ENCODE measurements at regions not wholly inside any gene's neighbourhood (a gene's known extent, or its start where the extent isn't known, plus 50 kb on each side); places are given as distances from the start of the nearest gene placed in this dataset.

DNA sequence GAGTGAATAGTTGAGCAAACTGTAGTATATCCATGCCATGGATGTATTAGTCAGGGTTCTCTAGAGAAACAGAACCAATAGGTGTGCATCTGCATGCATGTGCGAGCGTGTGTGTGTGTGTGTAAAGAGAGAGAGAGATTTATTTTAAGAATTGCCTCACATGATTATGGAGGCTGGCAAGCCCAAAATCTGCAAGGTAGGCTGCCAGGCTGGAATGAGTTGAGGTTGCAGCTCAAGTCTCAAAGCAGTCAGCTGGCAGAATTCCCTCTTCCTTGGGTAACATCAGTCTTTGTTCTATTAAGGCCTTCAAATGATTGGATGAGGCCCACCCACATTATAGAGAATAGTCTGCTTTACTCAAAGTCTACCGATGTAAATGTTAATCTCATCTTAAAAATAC lies 187.8 kb downstream of the ANAPC1 start:
- Histone ChIP-seq H3K27ac (no peak overlapping the region), H3K4me1 (ENCODE audit: control insufficient read depth in 1 of 2, insufficient read depth in 1 of 2, low read depth in 1 of 2, low read length in 1 of 2) (peaks cover 35 to 40% of the 10 kb centered on the region in 2 experiments), H3K9me3 (no peaks in the 10 kb centered on the region), H3K27me3 (no peaks in the 10 kb centered on the region), H3K36me3 (no peaks in the 10 kb centered on the region), H3K4me3 (ENCODE audit: low read depth in 1 of 2, low read length in 1 of 2) (no peak overlapping the region)
- TF ChIP-seq, protein P1, sequence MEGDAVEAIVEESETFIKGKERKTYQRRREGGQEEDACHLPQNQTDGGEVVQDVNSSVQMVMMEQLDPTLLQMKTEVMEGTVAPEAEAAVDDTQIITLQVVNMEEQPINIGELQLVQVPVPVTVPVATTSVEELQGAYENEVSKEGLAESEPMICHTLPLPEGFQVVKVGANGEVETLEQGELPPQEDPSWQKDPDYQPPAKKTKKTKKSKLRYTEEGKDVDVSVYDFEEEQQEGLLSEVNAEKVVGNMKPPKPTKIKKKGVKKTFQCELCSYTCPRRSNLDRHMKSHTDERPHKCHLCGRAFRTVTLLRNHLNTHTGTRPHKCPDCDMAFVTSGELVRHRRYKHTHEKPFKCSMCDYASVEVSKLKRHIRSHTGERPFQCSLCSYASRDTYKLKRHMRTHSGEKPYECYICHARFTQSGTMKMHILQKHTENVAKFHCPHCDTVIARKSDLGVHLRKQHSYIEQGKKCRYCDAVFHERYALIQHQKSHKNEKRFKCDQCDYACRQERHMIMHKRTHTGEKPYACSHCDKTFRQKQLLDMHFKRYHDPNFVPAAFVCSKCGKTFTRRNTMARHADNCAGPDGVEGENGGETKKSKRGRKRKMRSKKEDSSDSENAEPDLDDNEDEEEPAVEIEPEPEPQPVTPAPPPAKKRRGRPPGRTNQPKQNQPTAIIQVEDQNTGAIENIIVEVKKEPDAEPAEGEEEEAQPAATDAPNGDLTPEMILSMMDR (IDR thresholded peaks at IDR 0.05), result no peak

DNA sequence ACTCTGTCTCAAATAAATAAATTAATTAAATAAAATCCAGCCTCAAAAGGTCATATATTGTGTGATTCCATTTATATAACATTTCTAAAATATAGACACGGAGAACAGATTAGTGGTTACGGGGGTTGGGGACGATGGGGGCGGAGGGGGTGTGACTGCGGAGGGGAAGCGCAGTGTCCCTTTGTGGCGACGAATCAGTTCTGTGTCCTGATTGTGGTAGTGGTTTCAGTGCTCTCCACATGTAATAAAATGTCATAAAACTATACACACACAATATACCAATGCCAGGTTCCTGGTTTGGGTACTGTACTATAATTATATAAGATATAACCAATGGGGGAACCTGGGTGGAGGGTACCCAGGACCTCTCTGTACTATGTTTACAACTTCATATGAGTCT lies 186.4 kb downstream of the ANAPC1 start:
- Histone ChIP-seq H3K27me3 (no peaks in the 10 kb centered on the region), H3K36me3 (no peaks in the 10 kb centered on the region), H3K4me3 (ENCODE audit: low read depth in 1 of 2, low read length in 1 of 2) (no peak overlapping the region), H3K9me3 (no peaks in the 10 kb centered on the region), H3K27ac (no peak overlapping the region), H3K4me1 (ENCODE audit: control insufficient read depth in 1 of 2, insufficient read depth in 1 of 2, low read depth in 1 of 2, low read length in 1 of 2) (peaks cover 43 to 53% of the 10 kb centered on the region in 2 experiments)
- TF ChIP-seq, protein P1 (IDR thresholded peaks at IDR 0.05), result no peak

DNA sequence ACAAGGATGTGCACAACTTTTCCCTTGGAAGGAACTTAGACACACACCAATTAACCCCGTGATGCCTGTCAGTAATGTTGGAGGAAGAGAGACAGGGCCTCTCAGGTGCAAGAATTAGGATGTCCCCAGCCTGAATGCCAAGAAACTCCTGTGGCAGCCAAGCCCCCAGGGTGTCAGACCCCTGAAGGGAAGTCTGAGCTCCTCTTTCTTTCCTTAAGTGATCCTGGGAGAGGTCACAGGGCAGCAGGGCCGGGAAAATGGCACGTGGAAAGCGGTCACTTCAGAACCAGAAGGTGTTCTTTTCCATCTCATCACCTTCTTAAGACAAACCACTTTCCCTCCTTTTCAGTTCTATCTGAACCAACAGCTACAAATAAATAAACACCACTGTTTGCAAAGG lies 185.9 kb downstream of the ANAPC1 start:
- Histone ChIP-seq H3K36me3 (no peaks in the 10 kb centered on the region), H3K27me3 (no peaks in the 10 kb centered on the region), H3K4me1 (ENCODE audit: control insufficient read depth in 1 of 2, insufficient read depth in 1 of 2, low read depth in 1 of 2, low read length in 1 of 2) (peaks cover 43 to 53% of the 10 kb centered on the region in 2 experiments), H3K9me3 (no peaks in the 10 kb centered on the region), H3K4me3 (ENCODE audit: low read depth in 1 of 2, low read length in 1 of 2) (peak overlapping the region in 1 of 2 experiments; percentile 53), H3K27ac (peak overlapping the region; percentile 86)
- TF ChIP-seq, protein P1 (IDR thresholded peaks at IDR 0.05), result no peak

- Histone ChIP-seq H3K27ac (peak overlapping the region; percentile 86), H3K4me3 (ENCODE audit: low read depth in 1 of 2, low read length in 1 of 2) (peak overlapping the region; percentile 50 to 53), H3K36me3 (no peaks in the 10 kb centered on the region), H3K4me1 (ENCODE audit: control insufficient read depth in 1 of 2, insufficient read depth in 1 of 2, low read depth in 1 of 2, low read length in 1 of 2) (peaks cover 43 to 53% of the 10 kb centered on the region in 2 experiments), H3K27me3 (no peaks in the 10 kb centered on the region), H3K9me3 (no peaks in the 10 kb centered on the region)
- TF ChIP-seq, protein P1 (IDR thresholded peaks at IDR 0.05), result no peak
Observed at GRCh38 chr2:111698743-111699554, 185.0 kb downstream of the ANAPC1 start.

DNA sequence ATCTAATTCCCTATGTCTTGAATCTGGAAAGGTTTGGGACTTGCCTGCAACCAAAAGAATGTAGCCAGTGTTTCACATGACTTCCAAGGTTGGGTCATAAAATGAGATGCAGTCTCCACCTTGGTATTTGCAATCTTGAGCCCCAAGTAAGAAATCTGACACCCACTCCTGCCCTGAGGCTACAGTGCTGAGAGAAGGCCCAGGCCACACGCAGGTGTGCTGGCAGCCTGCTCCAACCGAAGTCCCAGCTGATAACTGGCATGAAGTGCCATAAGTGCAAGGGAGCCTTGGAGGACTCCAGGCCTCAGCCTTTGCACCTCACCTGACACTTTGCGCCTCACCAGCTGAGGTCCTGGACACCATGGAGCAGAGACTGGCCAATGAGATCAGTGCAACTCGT lies 182.7 kb downstream of the ANAPC1 start:
- TF ChIP-seq, protein P1 (IDR thresholded peaks at IDR 0.05), result no peak
- H3K27me3 ChIP-seq, result no peaks in the 10 kb centered on the region
- H3K9me3 ChIP-seq, result no peaks in the 10 kb centered on the region
- no peak overlapping the region for H3K4me3 ChIP-seq (ENCODE audit: low read depth in 1 of 2, low read length in 1 of 2)
- H3K36me3 ChIP-seq, result no peaks in the 10 kb centered on the region
- peaks cover 43 to 53% of the 10 kb centered on the region in 2 experiments for H3K4me1 ChIP-seq (ENCODE audit: control insufficient read depth in 1 of 2, insufficient read depth in 1 of 2, low read depth in 1 of 2, low read length in 1 of 2)
- peak overlapping the region; percentile 86 for H3K27ac ChIP-seq

All from neutrophil (primary cell).